Smooth muscle cell (in vitro differentiated cells): ENCODE measurements at regions not wholly inside any gene's neighbourhood (a gene's known extent, or its start where the extent isn't known, plus 50 kb on each side); places are given as distances from the start of the nearest gene placed in this dataset.

Source experiments
- DNase-seq: peaks from one replicate; lab custom pipeline; 2025; ENCODE audit not compliant: unreplicated experiment; lab: John Stamatoyannopoulos, UW
- H2AFZ ChIP-seq: fragments of 200-600 bp; sonication (generic); 2 replicates; pipeline ENCODE4 v1.6.0; 2016; ENCODE audit warnings: antibody characterized with exemption, low read depth, mild to moderate bottlenecking
- H3F3A ChIP-seq: fragments of 200-600 bp; sonication (generic); 2 replicates; pipeline ENCODE4 v1.6.0; 2017; ENCODE audit warnings: antibody characterized with exemption, low read depth
- H3K27ac ChIP-seq: fragments of 200-600 bp; sonication (generic); 2 replicates; pipeline ENCODE4 v1.5.1; 2016; ENCODE audit warnings: low read depth, mild to moderate bottlenecking
- H3K27me3 ChIP-seq: fragments of 200-600 bp; sonication (generic); 2 replicates; pipeline ENCODE4 v1.6.1; 2016; ENCODE audit warnings: low read depth, mild to moderate bottlenecking
- H3K36me3 ChIP-seq: fragments of 200-600 bp; sonication (generic); 2 replicates; pipeline ENCODE4 v1.5.1; 2016; ENCODE audit warnings: low read depth
- H3K4me1 ChIP-seq: fragments of 200-600 bp; sonication (generic); 2 replicates; pipeline ENCODE4 v1.5.1; 2016; ENCODE audit warnings: low read depth
- H3K4me2 ChIP-seq: fragments of 200-600 bp; sonication (generic); 2 replicates; pipeline ENCODE4 v1.6.0; 2016; ENCODE audit warnings: mild to moderate bottlenecking
- H3K4me3 ChIP-seq: fragments of 200-600 bp; sonication (generic); 2 replicates; pipeline ENCODE4 v1.5.1; 2016; ENCODE audit warnings: mild to moderate bottlenecking
- H3K79me2 ChIP-seq: fragments of 200-600 bp; sonication (generic); 2 replicates; pipeline ENCODE4 v1.6.0; 2016; ENCODE audit warnings: low read depth, mild to moderate bottlenecking
- H3K9ac ChIP-seq: fragments of 200-600 bp; sonication (generic); 2 replicates; pipeline ENCODE4 v1.6.0; 2016; ENCODE audit warnings: low read depth
- H3K9me3 ChIP-seq: fragments of 200-600 bp; sonication (generic); replicated peaks from 2 replicates; pipeline ENCODE4 v1.5.1; 2016; ENCODE audit warnings: low read depth
- H4K20me1 ChIP-seq: fragments of 200-600 bp; sonication (generic); 2 replicates; pipeline ENCODE4 v1.6.0; 2016; ENCODE audit warnings: low read depth
- CTCF ChIP-seq: fragments of 200-600 bp; sonication (generic); IDR thresholded peaks from 2 replicates; pipeline ENCODE4 v1.5.1; 2017; ENCODE audit warnings: borderline replicate concordance, mild to moderate bottlenecking, antibody characterized with exemption; ENCODE audit not compliant: insufficient read depth, poor library complexity, severe bottlenecking
- WGBS: methylation state at CpG from one replicate; pipeline ENCODE4 v1.1.7; 2016; ENCODE audit warnings: low lambda C conversion rate; 5-methylcytosine and 5-hydroxymethylcytosine counted together

GRCh38 chr5:71932131-71932654, 175.1 kb upstream of the MAP1B start:
- Histone ChIP-seq H3F3A (no peaks in the 10 kb centered on the region), H3K9me3 (no peaks in the 10 kb centered on the region), H3K4me2 (no peak overlapping the region), H3K27me3 (no peaks in the 10 kb centered on the region), H3K4me1 (no peaks in the 10 kb centered on the region), H3K27ac (no peak overlapping the region), H3K9ac (no peak overlapping the region), H3K36me3 (no peaks in the 10 kb centered on the region), H4K20me1 (no peaks in the 10 kb centered on the region), H3K79me2 (no peaks in the 10 kb centered on the region), H2AFZ (no peak overlapping the region), H3K4me3 (no peak overlapping the region)
- DNase-seq, result no peak
- no peak for TF ChIP-seq CTCF
- WGBS, result 100% methylated on average over 1 of the region's 1 CpG

GRCh38 chr5:71932655-71933338, 174.5 kb upstream of the MAP1B start:
- TF ChIP-seq CTCF, result no peak
- Histone ChIP-seq H3K79me2 (no peaks in the 10 kb centered on the region), H3F3A (no peaks in the 10 kb centered on the region), H3K27me3 (no peaks in the 10 kb centered on the region), H3K36me3 (no peaks in the 10 kb centered on the region), H3K9me3 (no peaks in the 10 kb centered on the region), H3K9ac (no peak overlapping the region), H3K4me1 (no peaks in the 10 kb centered on the region), H2AFZ (no peak overlapping the region), H3K4me3 (no peak overlapping the region), H3K4me2 (no peak overlapping the region), H3K27ac (no peak overlapping the region), H4K20me1 (no peaks in the 10 kb centered on the region)
- no peak for DNase-seq
- 66% methylated on average over 8 of the region's 8 CpGs for WGBS

- H3K4me1 ChIP-seq, result no peaks in the 10 kb centered on the region
- H3K79me2 ChIP-seq, result no peaks in the 10 kb centered on the region
- no peaks in the 10 kb centered on the region for H3K27me3 ChIP-seq
- no peak overlapping the region for H3K9ac ChIP-seq
- no peak overlapping the region for H3K27ac ChIP-seq
- WGBS, result 100% methylated on average over 1 of the region's 1 CpG
- no peak overlapping the region for H2AFZ ChIP-seq
- no peaks in the 10 kb centered on the region for H3F3A ChIP-seq
- H3K9me3 ChIP-seq, result no peaks in the 10 kb centered on the region
- no peaks in the 10 kb centered on the region for H3K36me3 ChIP-seq
- no peaks in the 10 kb centered on the region for H4K20me1 ChIP-seq
- TF ChIP-seq CTCF, result no peak
- DNase-seq, result no peak
- H3K4me2 ChIP-seq, result no peak overlapping the region
- H3K4me3 ChIP-seq, result no peak overlapping the region
These were observed 173.0 kb upstream of the MAP1B start for GRCh38 chr5:71934322-71934721.
